Activated T-helper 1 cell treated with anti-CD3 and anti-CD28 coated beads, Interleukin-12 subunit alpha, Interleukin-12 subunit beta, Interleukin-2, Interleukin-4 antibody, amounts not matched to agents 30 ng/mL and 10 ng/mL and 1 ng/mL, durations not matched to agents 14 hours and 24 hours and 36 hours (primary cell): ENCODE measurements at regions not wholly inside any gene's neighbourhood (a gene's known extent, or its start where the extent isn't known, plus 50 kb on each side); places are given as distances from the start of the nearest gene placed in this dataset.

Experiments
- DNase-seq: peaks from one replicate; pipeline ENCODE4 v3.0.0; 2021; ENCODE audit warnings: low spot score
- H3K27ac Mint-ChIP-seq: one replicate; pipeline ENCODE4 v1.8.0; 2021; ENCODE audit warnings: mild to moderate bottlenecking, mixed read lengths
- H3K27me3 Mint-ChIP-seq: one replicate; pipeline ENCODE4 v1.8.0; 2022; ENCODE audit warnings: mild to moderate bottlenecking, moderate library complexity, mixed read lengths; ENCODE audit not compliant: insufficient read depth
- H3K36me3 Mint-ChIP-seq: one replicate; pipeline ENCODE4 v1.8.0; 2021; ENCODE audit warnings: low read depth, mixed read lengths
- H3K4me1 Mint-ChIP-seq: one replicate; pipeline ENCODE4 v1.8.0; 2021; ENCODE audit warnings: low read depth, mixed read lengths
- H3K4me3 Mint-ChIP-seq: one replicate; pipeline ENCODE4 v1.8.0; 2021; ENCODE audit warnings: mild to moderate bottlenecking, moderate library complexity, mixed read lengths
- H3K9me3 Mint-ChIP-seq: one replicate; pipeline ENCODE4 v1.8.0; 2021; ENCODE audit warnings: mixed read lengths
- intact Hi-C: fragments of 100-400 bp; cut with micrococcal nuclease; formaldehyde crosslinking; loops from one replicate; pipeline ENCODE4 v1.15.1; 2024

- intact Hi-C loops = no loop called here
- H3K36me3 Mint-ChIP-seq = no peaks in the 10 kb centered on the region
- H3K27me3 Mint-ChIP-seq = no peaks in the 10 kb centered on the region
- H3K4me1 Mint-ChIP-seq = no peaks in the 10 kb centered on the region
- peaks cover 8% of the 10 kb centered on the region for H3K9me3 Mint-ChIP-seq
- H3K4me3 Mint-ChIP-seq = no peak overlapping the region
- DNase-seq = no peak
- H3K27ac Mint-ChIP-seq = no peak overlapping the region
These were observed 383.4 kb downstream of the CBLN2 start for GRCh38 chr18:72160510-72161445.

DNA sequence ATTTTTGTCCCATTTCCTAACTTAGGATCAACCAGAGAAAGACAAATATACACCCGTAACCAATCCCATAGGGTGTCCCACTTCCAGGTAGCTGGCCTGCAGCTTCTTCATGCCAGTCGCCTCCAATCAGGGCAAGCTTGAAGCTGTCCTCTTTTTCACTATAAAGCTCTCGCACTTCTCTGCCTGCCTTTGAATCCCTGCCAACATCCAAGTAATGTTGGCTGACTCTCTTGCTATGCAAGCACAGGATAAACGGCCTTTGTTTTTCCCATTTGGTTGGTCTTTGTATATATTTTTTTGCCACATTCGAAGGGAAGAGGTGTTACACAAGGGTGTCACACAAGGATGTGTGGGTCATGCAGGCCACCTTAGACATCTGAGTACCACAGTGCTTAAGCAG lies 388.8 kb downstream of the CBLN2 start:
- H3K9me3 Mint-ChIP-seq = peaks cover 13% of the 10 kb centered on the region
- intact Hi-C loops = no loop called here
- no peak overlapping the region for H3K4me3 Mint-ChIP-seq

GRCh38 chr18:72154926-72155325 lies 389.2 kb downstream of the CBLN2 start:
- Mint-ChIP-seq H3K4me3 (no peak overlapping the region), H3K27ac (no peak overlapping the region), H3K36me3 (no peaks in the 10 kb centered on the region), H3K4me1 (no peaks in the 10 kb centered on the region), H3K27me3 (no peaks in the 10 kb centered on the region), H3K9me3 (peaks cover 13% of the 10 kb centered on the region)
- intact Hi-C loops = no loop called here
- no peak for DNase-seq

More for the DNA sequence above, 388.8 kb downstream of the CBLN2 start:
- Mint-ChIP-seq H3K4me1 (no peaks in the 10 kb centered on the region), H3K27me3 (no peaks in the 10 kb centered on the region), H3K27ac (no peak overlapping the region), H3K36me3 (no peaks in the 10 kb centered on the region)
- no peak for DNase-seq

DNA sequence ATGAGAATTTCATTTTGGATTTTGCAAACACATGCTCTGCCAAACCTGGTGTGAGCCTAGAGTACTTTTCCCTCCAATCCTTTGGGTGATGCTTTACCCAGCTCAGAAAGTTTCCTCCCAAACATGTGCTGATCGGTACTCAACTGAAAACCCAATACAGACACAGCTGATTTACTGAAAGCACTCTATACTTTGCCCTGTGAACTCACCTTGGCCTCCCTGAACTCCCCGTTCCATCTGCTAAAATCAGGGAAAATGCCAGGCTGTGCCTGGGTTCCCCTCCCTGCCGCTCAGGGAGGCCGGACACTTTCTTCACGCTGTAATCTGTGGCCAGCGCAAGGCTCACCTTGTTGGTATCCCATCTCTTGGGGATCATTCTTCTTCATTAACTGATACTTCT lies 391.2 kb downstream of the CBLN2 start:
- DNase-seq = no peak
- Mint-ChIP-seq H3K4me1 (no peaks in the 10 kb centered on the region), H3K27me3 (no peaks in the 10 kb centered on the region), H3K36me3 (no peaks in the 10 kb centered on the region), H3K9me3 (peaks cover 11% of the 10 kb centered on the region), H3K4me3 (no peak overlapping the region), H3K27ac (no peak overlapping the region)
- intact Hi-C loops = no loop called here

- H3K27ac Mint-ChIP-seq = no peak overlapping the region
- no peaks in the 10 kb centered on the region for H3K27me3 Mint-ChIP-seq
- H3K4me1 Mint-ChIP-seq = no peaks in the 10 kb centered on the region
- intact Hi-C loops = no loop called here
- H3K4me3 Mint-ChIP-seq = no peak overlapping the region
- H3K9me3 Mint-ChIP-seq = no peaks in the 10 kb centered on the region
- H3K36me3 Mint-ChIP-seq = no peaks in the 10 kb centered on the region
- DNase-seq = no peak
These were observed 396.3 kb downstream of the CBLN2 start for GRCh38 chr18:72147830-72148229.

GRCh38 chr18:72140007-72140406 lies 404.1 kb downstream of the CBLN2 start:
- H3K27me3 Mint-ChIP-seq = no peaks in the 10 kb centered on the region
- intact Hi-C loops = no loop called here
- H3K27ac Mint-ChIP-seq = no peak overlapping the region
- no peak overlapping the region for H3K4me3 Mint-ChIP-seq
- no peak for DNase-seq
- no peaks in the 10 kb centered on the region for H3K9me3 Mint-ChIP-seq
- no peaks in the 10 kb centered on the region for H3K4me1 Mint-ChIP-seq
- no peaks in the 10 kb centered on the region for H3K36me3 Mint-ChIP-seq

- DNase-seq = no peak
- peaks cover 7% of the 10 kb centered on the region for H3K9me3 Mint-ChIP-seq
- H3K36me3 Mint-ChIP-seq = no peaks in the 10 kb centered on the region
- intact Hi-C loops = no loop called here
- no peak overlapping the region for H3K4me3 Mint-ChIP-seq
- no peaks in the 10 kb centered on the region for H3K27me3 Mint-ChIP-seq
- H3K4me1 Mint-ChIP-seq = no peaks in the 10 kb centered on the region
- H3K27ac Mint-ChIP-seq = no peak overlapping the region
These were observed 415.5 kb downstream of the CBLN2 start for GRCh38 chr18:72128649-72129048.

DNA sequence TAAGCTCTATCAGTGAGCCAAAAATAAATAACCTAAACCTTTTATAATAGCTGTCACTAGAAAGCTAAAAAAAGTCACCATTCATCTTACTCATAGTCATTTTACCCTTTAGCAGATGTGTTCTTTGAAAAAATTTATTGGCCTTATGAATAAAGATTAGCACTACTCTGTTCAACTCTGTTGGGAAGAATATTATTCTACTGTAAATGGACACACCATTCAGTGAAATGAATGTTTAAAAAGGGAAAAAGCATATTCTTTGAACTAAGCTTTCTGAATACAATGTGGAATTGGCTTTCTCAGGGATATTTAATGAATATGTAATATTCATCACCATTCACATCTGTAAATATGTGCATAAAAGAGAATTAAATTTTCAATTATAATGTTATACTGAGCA lies 422.0 kb downstream of the CBLN2 start:
- no peaks in the 10 kb centered on the region for H3K9me3 Mint-ChIP-seq
- H3K4me1 Mint-ChIP-seq = no peaks in the 10 kb centered on the region
- H3K27ac Mint-ChIP-seq = no peak overlapping the region

DNA sequence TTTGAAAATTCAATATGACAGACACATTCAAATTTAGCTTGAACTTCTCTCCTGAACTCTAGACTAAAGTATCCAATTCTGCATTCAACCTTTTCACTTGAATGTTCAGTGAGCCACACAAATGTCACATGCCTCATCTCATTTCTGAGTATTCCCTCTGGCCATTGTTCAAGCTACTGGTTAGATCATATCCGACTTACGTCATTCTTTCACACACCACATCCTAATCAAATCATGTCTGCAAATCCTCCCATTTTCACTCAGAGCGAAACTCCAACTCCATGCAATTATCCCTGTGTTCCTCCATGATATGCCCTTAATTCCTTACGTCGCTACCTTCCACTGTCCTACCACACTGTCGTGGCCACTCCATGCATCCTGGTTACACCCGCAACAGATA lies 425.1 kb downstream of the CBLN2 start:
- no peaks in the 10 kb centered on the region for H3K27me3 Mint-ChIP-seq
- H3K4me1 Mint-ChIP-seq = no peaks in the 10 kb centered on the region
- no peak overlapping the region for H3K27ac Mint-ChIP-seq
- H3K9me3 Mint-ChIP-seq = no peaks in the 10 kb centered on the region
- intact Hi-C loops = no loop called here
- no peak for DNase-seq
- H3K4me3 Mint-ChIP-seq = no peak overlapping the region
- H3K36me3 Mint-ChIP-seq = no peaks in the 10 kb centered on the region

More for the DNA sequence above, 422.0 kb downstream of the CBLN2 start:
- no peak overlapping the region for H3K4me3 Mint-ChIP-seq
- no peak for DNase-seq
- H3K27me3 Mint-ChIP-seq = no peaks in the 10 kb centered on the region
- intact Hi-C loops = no loop called here
- no peaks in the 10 kb centered on the region for H3K36me3 Mint-ChIP-seq

- no peaks in the 10 kb centered on the region for H3K27me3 Mint-ChIP-seq
These were observed 429.1 kb downstream of the CBLN2 start for GRCh38 chr18:72114801-72115594.

GRCh38 chr18:72107647-72108383 lies 436.3 kb downstream of the CBLN2 start:
- Mint-ChIP-seq H3K9me3 (no peaks in the 10 kb centered on the region), H3K36me3 (no peaks in the 10 kb centered on the region), H3K4me3 (no peak overlapping the region), H3K4me1 (no peaks in the 10 kb centered on the region), H3K27ac (no peak overlapping the region), H3K27me3 (no peaks in the 10 kb centered on the region)
- intact Hi-C loops = no loop called here
- DNase-seq = no peak

More at GRCh38 chr18:72114801-72115594, 429.1 kb downstream of the CBLN2 start:
- no peak overlapping the region for H3K4me3 Mint-ChIP-seq
- no peak for DNase-seq
- no peaks in the 10 kb centered on the region for H3K9me3 Mint-ChIP-seq
- no peaks in the 10 kb centered on the region for H3K36me3 Mint-ChIP-seq
- no peaks in the 10 kb centered on the region for H3K4me1 Mint-ChIP-seq
- intact Hi-C loops = no loop called here
- no peak overlapping the region for H3K27ac Mint-ChIP-seq

DNA sequence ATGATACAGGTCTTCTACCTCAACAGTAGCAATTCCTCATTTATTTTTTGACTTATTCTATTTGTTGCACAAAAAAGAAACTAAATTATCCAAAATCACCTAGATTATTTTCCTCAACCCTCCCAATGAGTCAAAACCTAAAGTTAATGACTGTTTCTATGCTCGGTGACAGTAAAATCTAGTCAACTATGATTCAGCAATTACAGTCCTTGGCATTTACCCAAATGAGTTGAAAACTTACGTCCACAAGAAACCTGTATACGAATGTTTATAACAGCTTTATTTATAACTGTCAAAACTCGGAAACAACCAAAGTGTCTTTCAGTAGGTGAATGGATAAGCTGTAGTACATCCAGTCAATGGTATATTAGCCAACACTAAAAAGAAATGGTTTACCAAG lies 439.3 kb downstream of the CBLN2 start:
- no peaks in the 10 kb centered on the region for H3K36me3 Mint-ChIP-seq
- intact Hi-C loops = no loop called here
- no peak overlapping the region for H3K4me3 Mint-ChIP-seq
- no peak overlapping the region for H3K27ac Mint-ChIP-seq
- no peak for DNase-seq
- H3K4me1 Mint-ChIP-seq = no peaks in the 10 kb centered on the region
- no peaks in the 10 kb centered on the region for H3K9me3 Mint-ChIP-seq
- no peaks in the 10 kb centered on the region for H3K27me3 Mint-ChIP-seq

DNA sequence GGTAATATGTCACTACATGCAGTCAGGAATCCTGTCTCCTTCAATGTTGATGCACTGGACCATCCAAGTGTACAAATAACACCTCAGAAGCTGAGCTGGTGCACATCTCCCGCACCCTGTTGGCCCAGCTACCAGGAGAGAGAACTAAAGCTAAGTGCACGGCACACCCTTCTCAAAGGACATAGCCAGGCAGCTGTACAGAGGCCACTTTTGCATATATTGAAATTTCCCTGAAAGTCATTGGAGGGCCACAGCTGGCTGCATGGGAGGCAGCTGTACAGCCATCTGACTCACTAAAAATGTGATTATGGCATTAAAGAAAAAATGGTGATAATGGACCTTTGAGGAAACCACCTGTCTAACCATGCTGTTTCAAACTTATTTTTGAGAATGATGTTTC lies 441.7 kb downstream of the CBLN2 start:
- Mint-ChIP-seq H3K36me3 (no peaks in the 10 kb centered on the region), H3K9me3 (no peaks in the 10 kb centered on the region), H3K4me3 (no peak overlapping the region), H3K27ac (no peak overlapping the region), H3K4me1 (no peaks in the 10 kb centered on the region), H3K27me3 (no peaks in the 10 kb centered on the region)
- intact Hi-C loops = no loop called here
- no peak for DNase-seq
